Uterus (tissue), 2 donors: ENCODE measurements at regions not wholly inside any gene's neighbourhood (a gene's known extent, or its start where the extent isn't known, plus 50 kb on each side); places are given as distances from the start of the nearest gene placed in this dataset.

Experiments used
- POLR2A ChIP-seq, 2 donors: fragments of 450-650 bp; IDR thresholded peaks; one replicate each; pipeline ENCODE4 v1.6.1; 2016; ENCODE audit warnings: antibody characterized with exemption in 2 of 2, mild to moderate bottlenecking in 1 of 2, moderate library complexity in 1 of 2
- TF ChIP-seq, protein P1 (sequence below), 4 experiments: fragments of 200-600 bp in 2 of 4; fragments of 450-650 bp in 2 of 4; sonication (generic) in 2 of 4; IDR thresholded peaks; one replicate each; pipeline ENCODE4 v1.5.1; 2016 to 2019; ENCODE audit warnings: antibody characterized with exemption in 4 of 4, mild to moderate bottlenecking in 2 of 4, moderate library complexity in 1 of 4

GRCh38 chr5:21154526-21154925 is 1166.5 kb upstream of the CDH18 start:
- TF ChIP-seq, protein P1, sequence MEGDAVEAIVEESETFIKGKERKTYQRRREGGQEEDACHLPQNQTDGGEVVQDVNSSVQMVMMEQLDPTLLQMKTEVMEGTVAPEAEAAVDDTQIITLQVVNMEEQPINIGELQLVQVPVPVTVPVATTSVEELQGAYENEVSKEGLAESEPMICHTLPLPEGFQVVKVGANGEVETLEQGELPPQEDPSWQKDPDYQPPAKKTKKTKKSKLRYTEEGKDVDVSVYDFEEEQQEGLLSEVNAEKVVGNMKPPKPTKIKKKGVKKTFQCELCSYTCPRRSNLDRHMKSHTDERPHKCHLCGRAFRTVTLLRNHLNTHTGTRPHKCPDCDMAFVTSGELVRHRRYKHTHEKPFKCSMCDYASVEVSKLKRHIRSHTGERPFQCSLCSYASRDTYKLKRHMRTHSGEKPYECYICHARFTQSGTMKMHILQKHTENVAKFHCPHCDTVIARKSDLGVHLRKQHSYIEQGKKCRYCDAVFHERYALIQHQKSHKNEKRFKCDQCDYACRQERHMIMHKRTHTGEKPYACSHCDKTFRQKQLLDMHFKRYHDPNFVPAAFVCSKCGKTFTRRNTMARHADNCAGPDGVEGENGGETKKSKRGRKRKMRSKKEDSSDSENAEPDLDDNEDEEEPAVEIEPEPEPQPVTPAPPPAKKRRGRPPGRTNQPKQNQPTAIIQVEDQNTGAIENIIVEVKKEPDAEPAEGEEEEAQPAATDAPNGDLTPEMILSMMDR (IDR thresholded peaks at IDR 0.05), result no peak
- TF ChIP-seq POLR2A (IDR thresholded peaks at IDR 0.05), result no peak
